ENCODE measurements at regions not wholly inside any gene's neighbourhood (a gene's known extent, or its start where the extent isn't known, plus 50 kb on each side); places are given as distances from the start of the nearest gene placed in this dataset.
"Not testable (repeated sequence)": the region's sequence is repeated elsewhere in the genome, so short reads cannot be mapped to it uniquely, and the experiment has no call there.

DNA sequence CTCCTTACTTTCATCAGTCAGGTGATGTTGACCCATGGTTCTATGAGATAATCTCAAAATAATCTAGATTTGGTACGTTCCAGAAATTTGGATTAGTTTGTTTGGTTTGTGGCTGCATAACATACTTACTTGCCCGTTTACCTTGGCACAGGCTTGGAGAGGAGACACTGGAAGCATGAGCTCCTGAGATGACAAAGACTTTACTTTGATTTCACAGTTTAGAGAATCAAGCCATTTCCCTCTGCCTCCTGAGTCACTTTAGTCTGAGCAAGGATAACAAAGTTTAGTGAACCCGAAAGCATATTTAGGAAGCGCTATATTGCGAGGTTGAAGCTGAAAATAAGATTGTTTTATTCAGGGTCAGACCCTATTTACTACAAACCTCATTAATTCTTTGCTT lies 643.4 kb downstream of the QKI start:
- Histone ChIP-seq H3K4me3 (ENCODE audit: low read depth, low read length) (no peak overlapping the region), H3K9me3 (no peaks in the 10 kb centered on the region), H3K27me3 (no peaks in the 10 kb centered on the region), H3K4me1 (peaks cover 4% of the 10 kb centered on the region; the same call in 1 of the 2 replicates), H3K36me3 (no peaks in the 10 kb centered on the region)
- no peak for DNase-seq
- TF ChIP-seq, protein P1, sequence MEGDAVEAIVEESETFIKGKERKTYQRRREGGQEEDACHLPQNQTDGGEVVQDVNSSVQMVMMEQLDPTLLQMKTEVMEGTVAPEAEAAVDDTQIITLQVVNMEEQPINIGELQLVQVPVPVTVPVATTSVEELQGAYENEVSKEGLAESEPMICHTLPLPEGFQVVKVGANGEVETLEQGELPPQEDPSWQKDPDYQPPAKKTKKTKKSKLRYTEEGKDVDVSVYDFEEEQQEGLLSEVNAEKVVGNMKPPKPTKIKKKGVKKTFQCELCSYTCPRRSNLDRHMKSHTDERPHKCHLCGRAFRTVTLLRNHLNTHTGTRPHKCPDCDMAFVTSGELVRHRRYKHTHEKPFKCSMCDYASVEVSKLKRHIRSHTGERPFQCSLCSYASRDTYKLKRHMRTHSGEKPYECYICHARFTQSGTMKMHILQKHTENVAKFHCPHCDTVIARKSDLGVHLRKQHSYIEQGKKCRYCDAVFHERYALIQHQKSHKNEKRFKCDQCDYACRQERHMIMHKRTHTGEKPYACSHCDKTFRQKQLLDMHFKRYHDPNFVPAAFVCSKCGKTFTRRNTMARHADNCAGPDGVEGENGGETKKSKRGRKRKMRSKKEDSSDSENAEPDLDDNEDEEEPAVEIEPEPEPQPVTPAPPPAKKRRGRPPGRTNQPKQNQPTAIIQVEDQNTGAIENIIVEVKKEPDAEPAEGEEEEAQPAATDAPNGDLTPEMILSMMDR (IDR thresholded peaks at IDR 0.05; ENCODE audit: low read depth, low read length) = no peak

DNA sequence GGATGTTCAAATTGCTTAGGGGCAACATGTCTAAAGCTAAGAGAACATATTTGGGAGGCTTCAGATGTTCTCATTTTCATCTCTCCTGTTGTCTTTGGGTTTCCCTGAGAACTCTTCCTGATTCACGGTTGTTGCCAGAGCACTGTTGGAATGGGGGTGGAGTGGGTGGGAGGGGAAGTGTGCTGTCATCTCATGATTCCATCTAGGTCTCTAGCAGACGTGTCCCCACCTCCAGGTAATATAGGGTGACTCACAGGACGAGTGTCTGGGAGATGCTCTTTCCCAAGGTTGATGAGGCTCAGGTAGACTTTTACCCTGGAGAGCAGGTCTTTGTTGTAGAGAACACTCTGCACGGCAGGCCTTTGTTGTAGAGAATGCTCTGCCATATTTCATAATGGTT lies 636.9 kb downstream of the QKI start:
- Histone ChIP-seq H3K9me3 (no peaks in the 10 kb centered on the region; the same call in 1 of the 2 replicates), H3K27me3 (no peaks in the 10 kb centered on the region), H3K4me1 (no peaks in the 10 kb centered on the region), H3K36me3 (no peaks in the 10 kb centered on the region), H3K4me3 (ENCODE audit: low read depth, low read length) (no peak overlapping the region)
- DNase-seq = no peak
- TF ChIP-seq, protein P1 (IDR thresholded peaks at IDR 0.05; ENCODE audit: low read depth, low read length) = no peak

DNA sequence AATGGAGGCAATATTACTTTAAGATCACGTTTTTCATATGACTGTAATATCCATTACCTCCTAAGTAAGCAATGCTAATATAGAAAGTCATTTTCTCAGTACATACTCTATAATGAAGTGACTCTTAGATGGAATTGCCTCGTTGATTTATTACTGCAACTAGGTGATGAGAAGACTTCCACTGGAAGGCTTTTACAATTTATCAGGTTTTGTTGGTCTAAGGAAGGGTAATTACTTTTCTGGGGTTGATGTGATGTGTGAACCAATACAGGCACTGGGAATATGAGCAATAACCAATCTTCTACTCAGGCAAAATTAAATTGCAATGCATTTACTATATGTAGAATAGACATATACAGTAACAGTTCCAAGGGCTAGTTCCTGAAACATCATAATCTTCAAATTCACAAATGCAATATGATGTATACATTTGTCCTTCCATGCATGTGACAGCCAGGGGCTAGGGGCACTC lies 635.0 kb downstream of the QKI start:
- no peak overlapping the region for H3K4me3 ChIP-seq (ENCODE audit: low read depth, low read length)
- no peaks in the 10 kb centered on the region; the same call in 1 of the 2 replicates for H3K9me3 ChIP-seq
- TF ChIP-seq, protein P1 (IDR thresholded peaks at IDR 0.05; ENCODE audit: low read depth, low read length) = no peak
- no peaks in the 10 kb centered on the region for H3K4me1 ChIP-seq
- no peaks in the 10 kb centered on the region for H3K27me3 ChIP-seq
- H3K36me3 ChIP-seq = no peaks in the 10 kb centered on the region
- DNase-seq = no peak

DNA sequence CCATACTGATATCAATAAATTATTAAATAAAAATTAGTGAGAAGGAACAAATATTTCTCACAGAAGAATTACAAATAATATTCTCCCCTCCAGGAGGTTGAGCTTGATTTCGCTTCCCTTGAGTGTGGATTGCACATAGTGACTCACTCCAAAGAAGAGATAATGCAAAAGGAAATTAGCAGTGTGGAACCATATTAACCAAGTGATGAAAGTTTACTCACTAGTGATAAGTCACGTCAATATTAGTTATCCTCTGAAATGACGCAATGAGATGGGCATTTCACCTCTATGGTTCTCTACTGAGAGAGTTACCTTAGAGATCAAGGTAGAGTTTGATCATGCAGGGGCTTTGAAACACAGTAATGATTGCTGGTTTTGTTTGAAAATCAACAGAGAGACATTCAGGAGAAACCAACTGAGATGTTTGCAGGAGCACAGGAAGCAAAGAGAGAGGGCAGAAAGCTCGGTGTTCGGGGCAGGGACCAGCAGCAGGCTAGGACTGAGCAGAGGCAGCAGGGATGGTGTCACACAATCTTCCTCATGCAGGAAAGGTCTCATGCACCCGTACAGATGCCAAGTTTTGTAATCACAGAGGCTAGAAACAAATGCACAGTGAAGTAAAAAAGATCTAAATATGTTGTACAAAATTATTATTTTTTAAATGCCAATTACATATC lies 634.5 kb downstream of the QKI start:
- Histone ChIP-seq H3K4me3 (ENCODE audit: low read depth, low read length) (no peak overlapping the region), H3K36me3 (no peaks in the 10 kb centered on the region), H3K27me3 (no peaks in the 10 kb centered on the region), H3K4me1 (no peaks in the 10 kb centered on the region), H3K9me3 (no peaks in the 10 kb centered on the region; the same call in 1 of the 2 replicates)
- no peak for DNase-seq
- TF ChIP-seq, protein P1 (IDR thresholded peaks at IDR 0.05; ENCODE audit: low read depth, low read length) = no peak

DNA sequence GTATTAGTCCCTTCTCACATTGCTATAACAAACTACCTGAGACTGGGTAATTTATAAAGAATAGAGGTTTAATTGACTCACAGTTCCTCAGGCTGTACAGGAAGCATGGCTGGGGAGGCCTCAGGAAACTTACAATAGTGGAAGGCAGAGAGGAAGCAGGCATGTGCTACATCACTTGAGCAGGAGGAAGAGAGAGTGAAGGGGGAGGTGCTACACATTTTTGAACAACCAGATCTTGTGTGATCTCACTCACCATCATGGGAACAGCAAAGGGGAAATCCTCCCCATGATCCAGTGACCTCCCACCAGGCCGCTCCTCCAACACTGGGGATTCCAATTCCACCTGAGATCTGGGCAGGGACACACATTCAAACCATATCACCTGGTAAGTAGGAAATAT lies 630.6 kb downstream of the QKI start:
- Histone ChIP-seq H3K4me3 (ENCODE audit: low read depth, low read length) (no peak overlapping the region), H3K4me1 (no peaks in the 10 kb centered on the region), H3K27me3 (no peaks in the 10 kb centered on the region), H3K36me3 (no peaks in the 10 kb centered on the region), H3K9me3 (no peaks in the 10 kb centered on the region; the same call in 1 of the 2 replicates)
- TF ChIP-seq, protein P1 (IDR thresholded peaks at IDR 0.05; ENCODE audit: low read depth, low read length) = no peak
- DNase-seq = no peak

DNA sequence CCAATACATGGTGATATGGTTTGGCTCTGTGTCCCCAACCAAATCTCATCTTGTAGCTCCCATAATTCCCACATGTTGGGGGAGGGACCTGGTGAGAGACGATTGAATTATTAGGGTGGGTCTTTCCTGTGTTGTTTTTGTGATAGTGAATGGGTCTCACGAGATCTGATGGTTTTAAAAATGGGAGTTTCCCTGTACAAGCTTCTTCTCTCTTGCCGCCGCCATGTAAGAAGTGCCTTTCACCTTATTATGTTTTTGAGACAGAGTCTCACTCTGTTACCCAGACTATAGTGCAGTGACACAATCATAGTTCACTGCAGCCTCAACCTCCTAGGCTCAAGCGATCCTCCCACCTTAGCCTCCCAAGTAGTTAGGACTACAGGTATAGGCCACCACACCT lies 629.1 kb downstream of the QKI start:
- not testable (repeated sequence) for H3K4me3 ChIP-seq (ENCODE audit: low read depth, low read length); H3K9me3 ChIP-seq; H3K4me1 ChIP-seq; H3K27me3 ChIP-seq; H3K36me3 ChIP-seq; DNase-seq
